Stimulated activated effector memory CD8-positive, alpha-beta T cell treated with anti-CD3 and anti-CD28 coated beads, Interleukin-12 subunit alpha, Interleukin-12 subunit beta, amount 100 ng/mL, for 72 hours (primary cell): ENCODE measurements at regions not wholly inside any gene's neighbourhood (a gene's known extent, or its start where the extent isn't known, plus 50 kb on each side); places are given as distances from the start of the nearest gene placed in this dataset.

Experiments used
- ATAC-seq: fragments of 150-1000 bp; cut with Tn5 transposase; 2 replicates; pipeline ENCODE4 v1.10.0; 2021
- DNase-seq, 2 donors: peaks; one replicate each; pipeline ENCODE4 v3.0.0; 2021 to 2022; ENCODE audit warnings: low spot score in 2 of 2
- H3K27ac Mint-ChIP-seq: one replicate; pipeline ENCODE4 v1.8.0; 2022; ENCODE audit warnings: mild to moderate bottlenecking, mixed read lengths
- H3K36me3 Mint-ChIP-seq: one replicate; pipeline ENCODE4 v1.8.0; 2022; ENCODE audit warnings: mild to moderate bottlenecking, mixed read lengths
- H3K4me1 Mint-ChIP-seq: one replicate; pipeline ENCODE4 v1.8.0; 2022; ENCODE audit warnings: mixed read lengths
- H3K4me3 Mint-ChIP-seq: one replicate; pipeline ENCODE4 v1.8.0; 2022; ENCODE audit warnings: mild to moderate bottlenecking, mixed read lengths
- H3K9me3 Mint-ChIP-seq: one replicate; pipeline ENCODE4 v1.8.0; 2022; ENCODE audit warnings: mixed read lengths

- DNase-seq: no peak
- H3K27ac Mint-ChIP-seq: no peak overlapping the region
Measured at GRCh38 chr6:148147463-148147830, 195.2 kb upstream of the SASH1 start.

GRCh38 chr6:148151896-148152643 is 190.6 kb upstream of the SASH1 start:
- no peak overlapping the region for H3K27ac Mint-ChIP-seq
- no peak for DNase-seq
- peaks cover 1% of the 10 kb centered on the region for H3K4me1 Mint-ChIP-seq
- H3K36me3 Mint-ChIP-seq: no peaks in the 10 kb centered on the region
- H3K9me3 Mint-ChIP-seq: no peaks in the 10 kb centered on the region
- no peak overlapping the region for H3K4me3 Mint-ChIP-seq
- ATAC-seq: no peak

More at GRCh38 chr6:148147463-148147830, 195.2 kb upstream of the SASH1 start:
- Mint-ChIP-seq H3K36me3 (no peaks in the 10 kb centered on the region), H3K4me3 (no peak overlapping the region), H3K9me3 (no peaks in the 10 kb centered on the region), H3K4me1 (peaks cover 7% of the 10 kb centered on the region)
- no peak for ATAC-seq

- no peak for ATAC-seq
- no peak overlapping the region for H3K27ac Mint-ChIP-seq
- H3K4me1 Mint-ChIP-seq: no peaks in the 10 kb centered on the region
Measured at GRCh38 chr6:148154668-148155067, 188.0 kb upstream of the SASH1 start.

DNA sequence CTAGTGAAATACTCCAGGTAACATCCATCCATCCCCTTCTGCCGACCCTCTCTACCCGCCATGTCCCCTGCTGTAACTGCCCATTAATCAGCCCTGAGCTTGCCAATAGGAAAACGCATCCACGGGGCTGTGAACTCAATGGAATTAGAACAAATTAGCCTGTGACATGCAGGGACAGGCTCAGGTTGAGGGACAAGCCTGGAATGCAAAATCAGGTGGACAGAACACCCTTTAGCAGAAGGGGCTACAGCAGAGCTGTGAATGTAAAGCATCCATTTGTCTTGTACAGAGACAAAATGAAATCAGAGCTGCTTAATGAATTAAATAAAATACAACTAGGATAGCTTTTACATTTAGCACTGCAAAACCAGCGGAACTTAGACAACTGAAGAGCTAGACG is 187.3 kb upstream of the SASH1 start:
- H3K4me1 Mint-ChIP-seq: no peaks in the 10 kb centered on the region
- DNase-seq (no peak), ATAC-seq (no peak)
- no peak overlapping the region for H3K27ac Mint-ChIP-seq
- no peaks in the 10 kb centered on the region for H3K9me3 Mint-ChIP-seq
- H3K36me3 Mint-ChIP-seq: no peaks in the 10 kb centered on the region
- no peak overlapping the region for H3K4me3 Mint-ChIP-seq

More at GRCh38 chr6:148154668-148155067, 188.0 kb upstream of the SASH1 start:
- H3K9me3 Mint-ChIP-seq: no peaks in the 10 kb centered on the region
- H3K36me3 Mint-ChIP-seq: no peaks in the 10 kb centered on the region
- DNase-seq: no peak
- no peak overlapping the region for H3K4me3 Mint-ChIP-seq

- H3K36me3 Mint-ChIP-seq: no peaks in the 10 kb centered on the region
- H3K9me3 Mint-ChIP-seq: no peaks in the 10 kb centered on the region
- H3K27ac Mint-ChIP-seq: no peak overlapping the region
- ATAC-seq (no peak), DNase-seq (no peak)
- H3K4me3 Mint-ChIP-seq: no peak overlapping the region
- H3K4me1 Mint-ChIP-seq: no peaks in the 10 kb centered on the region
Measured at GRCh38 chr6:148157841-148158240, 184.8 kb upstream of the SASH1 start.

- Mint-ChIP-seq H3K27ac (no peak overlapping the region), H3K4me1 (no peaks in the 10 kb centered on the region), H3K9me3 (no peaks in the 10 kb centered on the region), H3K36me3 (no peaks in the 10 kb centered on the region), H3K4me3 (no peak overlapping the region)
- DNase-seq (no peak), ATAC-seq (peak; percentile 19)
Measured at GRCh38 chr6:148164645-148165044, 178.0 kb upstream of the SASH1 start.

GRCh38 chr6:148166339-148166968 is 176.2 kb upstream of the SASH1 start:
- no peak for DNase-seq
- Mint-ChIP-seq H3K4me1 (no peaks in the 10 kb centered on the region), H3K4me3 (no peak overlapping the region), H3K36me3 (no peaks in the 10 kb centered on the region), H3K27ac (no peak overlapping the region), H3K9me3 (no peaks in the 10 kb centered on the region)
- no peak for ATAC-seq

DNA sequence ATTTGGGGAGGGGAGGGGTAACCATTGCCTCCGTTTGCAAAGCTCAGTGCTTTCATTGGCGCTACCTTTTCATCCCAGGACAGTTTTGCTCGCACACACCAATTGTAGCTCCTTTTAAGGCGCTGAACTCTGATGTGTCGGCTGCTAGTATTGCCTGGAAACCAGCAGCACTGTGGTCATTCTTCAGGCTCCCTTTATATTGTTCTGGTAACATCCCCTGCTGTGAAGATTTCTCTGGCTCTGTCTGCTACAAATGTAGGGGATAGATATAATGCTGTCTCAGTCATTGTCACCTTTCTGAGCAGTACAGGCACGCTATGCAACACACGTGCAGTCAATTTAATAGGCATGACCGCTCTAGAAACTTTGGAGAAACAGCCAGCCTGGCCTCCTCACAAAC is 172.9 kb upstream of the SASH1 start:
- no peaks in the 10 kb centered on the region for H3K4me1 Mint-ChIP-seq
- no peaks in the 10 kb centered on the region for H3K9me3 Mint-ChIP-seq
- no peak for DNase-seq
- H3K4me3 Mint-ChIP-seq: no peak overlapping the region
- no peaks in the 10 kb centered on the region for H3K36me3 Mint-ChIP-seq
- no peak overlapping the region for H3K27ac Mint-ChIP-seq
- no peak for ATAC-seq

DNA sequence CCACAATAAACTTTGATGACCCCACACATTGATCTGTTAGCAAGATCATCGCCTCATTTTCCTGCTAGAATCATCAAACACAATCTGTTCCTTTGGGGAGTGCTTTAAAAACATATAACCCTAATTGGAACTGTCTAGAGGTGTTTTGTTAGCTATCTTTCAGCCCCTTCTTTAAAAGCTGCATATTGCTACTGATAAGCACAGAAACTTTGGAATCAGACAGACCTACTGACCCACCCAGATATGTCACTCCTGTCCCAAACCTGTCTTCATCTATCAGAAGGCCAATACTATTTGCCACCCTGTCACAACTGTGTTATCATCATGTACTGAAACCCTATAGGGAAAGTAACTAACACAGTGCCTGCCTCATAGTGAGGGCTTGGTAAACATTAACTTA is 172.4 kb upstream of the SASH1 start:
- no peak overlapping the region for H3K4me3 Mint-ChIP-seq

GRCh38 chr6:148173548-148173947 is 169.1 kb upstream of the SASH1 start:
- ATAC-seq (no peak), DNase-seq (no peak)
- Mint-ChIP-seq H3K9me3 (no peaks in the 10 kb centered on the region), H3K4me1 (no peaks in the 10 kb centered on the region), H3K36me3 (no peaks in the 10 kb centered on the region), H3K4me3 (no peak overlapping the region), H3K27ac (no peak overlapping the region)

More for the DNA sequence above, 172.4 kb upstream of the SASH1 start:
- ATAC-seq: no peak
- Mint-ChIP-seq H3K36me3 (no peaks in the 10 kb centered on the region), H3K4me1 (no peaks in the 10 kb centered on the region), H3K27ac (no peak overlapping the region), H3K9me3 (no peaks in the 10 kb centered on the region)
- DNase-seq: no peak

GRCh38 chr6:148175550-148176188 is 167.0 kb upstream of the SASH1 start:
- no peak overlapping the region for H3K4me3 Mint-ChIP-seq
- H3K4me1 Mint-ChIP-seq: no peaks in the 10 kb centered on the region
- H3K9me3 Mint-ChIP-seq: no peaks in the 10 kb centered on the region
- ATAC-seq: no peak
- no peak for DNase-seq
- H3K27ac Mint-ChIP-seq: no peak overlapping the region
- H3K36me3 Mint-ChIP-seq: no peaks in the 10 kb centered on the region

GRCh38 chr6:148177589-148178233 is 164.9 kb upstream of the SASH1 start:
- no peak overlapping the region for H3K4me3 Mint-ChIP-seq
- H3K4me1 Mint-ChIP-seq: no peaks in the 10 kb centered on the region
- no peaks in the 10 kb centered on the region for H3K9me3 Mint-ChIP-seq
- ATAC-seq (no peak), DNase-seq (peak in 1 of 2 donors; percentile 51)
- no peaks in the 10 kb centered on the region for H3K36me3 Mint-ChIP-seq
- no peak overlapping the region for H3K27ac Mint-ChIP-seq

GRCh38 chr6:148179786-148180185 is 162.9 kb upstream of the SASH1 start:
- DNase-seq (no peak), ATAC-seq (no peak)
- Mint-ChIP-seq H3K27ac (no peak overlapping the region), H3K4me1 (no peaks in the 10 kb centered on the region), H3K4me3 (no peak overlapping the region), H3K36me3 (no peaks in the 10 kb centered on the region), H3K9me3 (no peaks in the 10 kb centered on the region)

- Mint-ChIP-seq H3K36me3 (no peaks in the 10 kb centered on the region), H3K4me1 (no peaks in the 10 kb centered on the region), H3K27ac (no peak overlapping the region), H3K4me3 (no peak overlapping the region), H3K9me3 (no peaks in the 10 kb centered on the region)
- DNase-seq (no peak), ATAC-seq (no peak)
Measured at GRCh38 chr6:148182378-148182777, 160.3 kb upstream of the SASH1 start.

DNA sequence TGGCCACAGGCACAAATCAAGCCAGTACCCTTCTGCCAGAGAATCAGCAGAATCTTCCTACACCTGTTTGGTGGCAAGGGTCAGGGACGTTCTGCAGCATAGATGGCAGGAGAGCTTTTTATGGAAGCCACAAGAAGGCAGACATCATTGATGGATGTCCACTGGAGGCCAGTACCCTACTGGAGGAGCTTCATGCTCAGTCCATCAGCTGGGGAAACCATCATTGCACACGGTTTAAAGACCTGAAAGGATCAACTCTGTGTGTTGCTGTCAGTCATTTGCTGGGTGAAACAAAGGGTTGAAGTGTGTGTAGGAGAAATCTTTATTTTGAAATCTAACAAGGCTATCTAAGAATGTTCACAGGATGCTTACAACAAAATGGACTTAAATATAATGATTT is 158.9 kb upstream of the SASH1 start:
- H3K9me3 Mint-ChIP-seq: no peaks in the 10 kb centered on the region
- no peaks in the 10 kb centered on the region for H3K36me3 Mint-ChIP-seq
- H3K4me3 Mint-ChIP-seq: no peak overlapping the region
- H3K27ac Mint-ChIP-seq: no peak overlapping the region
- DNase-seq (no peak), ATAC-seq (no peak)
- H3K4me1 Mint-ChIP-seq: no peaks in the 10 kb centered on the region
